ENCODE measurements at regions not wholly inside any gene's neighbourhood (a gene's known extent, or its start where the extent isn't known, plus 50 kb on each side); places are given as distances from the start of the nearest gene placed in this dataset.

- H3K79me2 ChIP-seq (ENCODE audit: insufficient read depth, low read length), result no peaks in the 10 kb centered on the region
- FAIRE-seq, result no peak
- H3K27ac ChIP-seq (ENCODE audit: low read depth, low read length), result no peak overlapping the region
- no peak overlapping the region for H3K4me2 ChIP-seq (ENCODE audit: low read length)
- DNase-seq (ENCODE audit: low read depth), result no peak
- Mint-ChIP-seq H3K9me3 (ENCODE audit: unreplicated experiment) (no peaks in the 10 kb centered on the region), H3K4me1 (ENCODE audit: low read depth, unreplicated experiment) (no peaks in the 10 kb centered on the region), H3K27me3 (ENCODE audit: low read depth, unreplicated experiment) (no peaks in the 10 kb centered on the region), H3K4me3 (ENCODE audit: unreplicated experiment) (no peak overlapping the region), H3K27ac (ENCODE audit: unreplicated experiment) (no peak overlapping the region), H3K36me3 (ENCODE audit: low read depth, unreplicated experiment) (no peaks in the 10 kb centered on the region)
- H3K36me3 ChIP-seq (ENCODE audit: insufficient read depth, low read length), result no peaks in the 10 kb centered on the region
- no peak overlapping the region for H3K4me3 ChIP-seq (ENCODE audit: insufficient read depth, low read depth, low read length)
- TF ChIP-seq EZH2 (IDR thresholded peaks at IDR 0.05; ENCODE audit: insufficient read depth, low read length) (no peak), CTCF (IDR thresholded peaks at IDR 0.05; ENCODE audit: insufficient read depth, low read depth, low read length) (no peak)
- no peaks in the 10 kb centered on the region for H3K4me1 ChIP-seq (ENCODE audit: insufficient read depth, low read length)
- H3K9ac ChIP-seq (ENCODE audit: low read length), result no peak overlapping the region
- H3K9me3 ChIP-seq (ENCODE audit: insufficient read depth, low read depth, low read length), result no peaks in the 10 kb centered on the region
- H4K20me1 ChIP-seq (ENCODE audit: insufficient read depth, low read length), result no peaks in the 10 kb centered on the region
- no peak overlapping the region for H2AFZ ChIP-seq (ENCODE audit: low read depth, low read length)
- H3K27me3 ChIP-seq (ENCODE audit: insufficient read depth, low read length), result no peaks in the 10 kb centered on the region
Measured at GRCh38 chrX:15938072-15938471, 83.5 kb upstream of the AP1S2 start.

- H3K27ac ChIP-seq (ENCODE audit: low read depth, low read length), result no peak overlapping the region
- no peaks in the 10 kb centered on the region for H3K27me3 Mint-ChIP-seq (ENCODE audit: low read depth, unreplicated experiment)
- DNase-seq (ENCODE audit: low read depth), result no peak
- no peaks in the 10 kb centered on the region for H3K36me3 ChIP-seq (ENCODE audit: insufficient read depth, low read length)
- H3K4me3 ChIP-seq (ENCODE audit: insufficient read depth, low read depth, low read length), result no peak overlapping the region
- H4K20me1 ChIP-seq (ENCODE audit: insufficient read depth, low read length), result no peaks in the 10 kb centered on the region
- no peak for FAIRE-seq
- no peaks in the 10 kb centered on the region for H3K4me1 ChIP-seq (ENCODE audit: insufficient read depth, low read length)
- H3K4me1 Mint-ChIP-seq (ENCODE audit: low read depth, unreplicated experiment), result peaks cover 24% of the 10 kb centered on the region
- H3K27ac Mint-ChIP-seq (ENCODE audit: unreplicated experiment), result no peak overlapping the region
- no peaks in the 10 kb centered on the region for H3K27me3 ChIP-seq (ENCODE audit: insufficient read depth, low read length)
- H3K4me3 Mint-ChIP-seq (ENCODE audit: unreplicated experiment), result no peak overlapping the region
- H3K9me3 ChIP-seq (ENCODE audit: insufficient read depth, low read depth, low read length), result no peaks in the 10 kb centered on the region
- no peak overlapping the region for H3K4me2 ChIP-seq (ENCODE audit: low read length)
- peaks cover 5% of the 10 kb centered on the region for H3K9me3 Mint-ChIP-seq (ENCODE audit: unreplicated experiment)
- TF ChIP-seq EZH2 (IDR thresholded peaks at IDR 0.05; ENCODE audit: insufficient read depth, low read length) (no peak), CTCF (IDR thresholded peaks at IDR 0.05; ENCODE audit: insufficient read depth, low read depth, low read length) (no peak)
- no peak overlapping the region for H2AFZ ChIP-seq (ENCODE audit: low read depth, low read length)
- no peak overlapping the region for H3K9ac ChIP-seq (ENCODE audit: low read length)
- H3K79me2 ChIP-seq (ENCODE audit: insufficient read depth, low read length), result no peaks in the 10 kb centered on the region
- no peaks in the 10 kb centered on the region for H3K36me3 Mint-ChIP-seq (ENCODE audit: low read depth, unreplicated experiment)
Measured at GRCh38 chrX:15931362-15931761, 76.7 kb upstream of the AP1S2 start.

- no peak overlapping the region for H3K27ac Mint-ChIP-seq (ENCODE audit: unreplicated experiment)
- DNase-seq (ENCODE audit: low read depth) (peak; percentile 32), FAIRE-seq (peak; percentile 17)
- H3K27me3 ChIP-seq (ENCODE audit: insufficient read depth, low read length), result no peaks in the 10 kb centered on the region
- H3K4me1 Mint-ChIP-seq (ENCODE audit: low read depth, unreplicated experiment), result peaks cover 24% of the 10 kb centered on the region
- H3K9me3 Mint-ChIP-seq (ENCODE audit: unreplicated experiment), result peaks cover 5% of the 10 kb centered on the region
- H3K4me3 Mint-ChIP-seq (ENCODE audit: unreplicated experiment), result no peak overlapping the region
- no peaks in the 10 kb centered on the region for H4K20me1 ChIP-seq (ENCODE audit: insufficient read depth, low read length)
- no peak overlapping the region for H3K27ac ChIP-seq (ENCODE audit: low read depth, low read length)
- H3K36me3 ChIP-seq (ENCODE audit: insufficient read depth, low read length), result no peaks in the 10 kb centered on the region
- no peaks in the 10 kb centered on the region for H3K36me3 Mint-ChIP-seq (ENCODE audit: low read depth, unreplicated experiment)
- TF ChIP-seq CTCF (IDR thresholded peaks at IDR 0.05; ENCODE audit: insufficient read depth, low read depth, low read length) (peak; percentile 29), EZH2 (IDR thresholded peaks at IDR 0.05; ENCODE audit: insufficient read depth, low read length) (no peak)
- H3K4me3 ChIP-seq (ENCODE audit: insufficient read depth, low read depth, low read length), result no peak overlapping the region
- H3K4me2 ChIP-seq (ENCODE audit: low read length), result no peak overlapping the region
- H3K79me2 ChIP-seq (ENCODE audit: insufficient read depth, low read length), result no peaks in the 10 kb centered on the region
- no peaks in the 10 kb centered on the region for H3K27me3 Mint-ChIP-seq (ENCODE audit: low read depth, unreplicated experiment)
- no peak overlapping the region for H3K9ac ChIP-seq (ENCODE audit: low read length)
- no peak overlapping the region for H2AFZ ChIP-seq (ENCODE audit: low read depth, low read length)
- no peaks in the 10 kb centered on the region for H3K9me3 ChIP-seq (ENCODE audit: insufficient read depth, low read depth, low read length)
- no peaks in the 10 kb centered on the region for H3K4me1 ChIP-seq (ENCODE audit: insufficient read depth, low read length)
Measured at GRCh38 chrX:15930585-15930984, 76.0 kb upstream of the AP1S2 start.

Data from astrocyte (in vitro differentiated cells and primary cell).